H9 (cell line): ENCODE measurements at regions not wholly inside any gene's neighbourhood (a gene's known extent, or its start where the extent isn't known, plus 50 kb on each side); places are given as distances from the start of the nearest gene placed in this dataset.

ENCODE experiments used
- DNase-seq: peaks from one replicate; pipeline ENCODE4 v3.0.0-alpha.2; 2017
- H2AFZ ChIP-seq: one replicate; pipeline ENCODE4 v1.6.1; 2013; ENCODE audit warnings: mild to moderate bottlenecking, low read length, control low read depth, moderate library complexity
- H2AK5ac ChIP-seq: 2 replicates; pipeline ENCODE4 v1.6.1; 2013; ENCODE audit warnings: low read length, control low read depth, mixed read lengths; ENCODE audit not compliant: insufficient read length
- H2BK120ac ChIP-seq: one replicate; pipeline ENCODE4 v1.6.1; 2013; ENCODE audit warnings: low read depth, mild to moderate bottlenecking, low read length, control low read depth, inconsistent platforms; ENCODE audit not compliant: poor library complexity, severe bottlenecking
- H2BK12ac ChIP-seq: 2 replicates; pipeline ENCODE4 v1.6.1; 2013; ENCODE audit warnings: low read length, control low read depth, mixed read lengths, low read depth; ENCODE audit not compliant: insufficient read length
- H2BK15ac ChIP-seq: 2 replicates; pipeline ENCODE4 v1.6.1; 2013; ENCODE audit warnings: low read depth, low read length, control low read depth
- H2BK20ac ChIP-seq: one replicate; pipeline ENCODE4 v1.6.1; 2013; ENCODE audit warnings: low read depth, mild to moderate bottlenecking, low read length, control low read depth, inconsistent platforms; ENCODE audit not compliant: poor library complexity, severe bottlenecking
- H2BK5ac ChIP-seq: 2 replicates; pipeline ENCODE4 v1.6.1; 2013; ENCODE audit warnings: low read length, control low read depth, mixed read lengths; ENCODE audit not compliant: insufficient read length
- H3K14ac ChIP-seq: 2 replicates; pipeline ENCODE4 v1.6.1; 2013; ENCODE audit warnings: low read length, control low read depth; ENCODE audit not compliant: insufficient read depth
- H3K18ac ChIP-seq: 2 replicates; pipeline ENCODE4 v1.6.1; 2013; ENCODE audit warnings: low read depth, mild to moderate bottlenecking, mixed read lengths, low read length, control low read depth; ENCODE audit not compliant: insufficient read length
- H3K23ac ChIP-seq: 2 replicates; pipeline ENCODE4 v1.6.1; 2013; ENCODE audit warnings: low read length, control low read depth, mixed read lengths, low read depth; ENCODE audit not compliant: insufficient read length
- H3K23me2 ChIP-seq: 2 replicates; pipeline ENCODE4 v1.6.1; 2013; ENCODE audit warnings: low read depth, mild to moderate bottlenecking, mixed read lengths, low read length, control low read depth; ENCODE audit not compliant: insufficient read length, poor library complexity, severe bottlenecking
- H3K27ac ChIP-seq: 2 replicates; pipeline ENCODE4 v1.5.1; 2013; ENCODE audit warnings: low read length, control low read depth, mixed read lengths, low read depth; ENCODE audit not compliant: insufficient read length
- H3K27me3 ChIP-seq: 2 replicates; pipeline ENCODE4 v1.6.1; 2013; ENCODE audit warnings: low read length, control low read depth, inconsistent platforms; ENCODE audit not compliant: insufficient read depth
- H3K4ac ChIP-seq: 2 replicates; pipeline ENCODE4 v1.6.1; 2013; ENCODE audit warnings: low read depth, mild to moderate bottlenecking, control low read depth, inconsistent platforms, low read length, moderate library complexity
- H3K4me1 ChIP-seq: 2 replicates; pipeline ENCODE4 v1.6.1; 2013; ENCODE audit warnings: low read length, control low read depth, inconsistent platforms; ENCODE audit not compliant: insufficient read depth
- H3K4me2 ChIP-seq: 2 replicates; pipeline ENCODE4 v1.6.1; 2013; ENCODE audit warnings: low read length, control low read depth, mixed read lengths; ENCODE audit not compliant: insufficient read length, insufficient read depth
- H3K56ac ChIP-seq: 2 replicates; pipeline ENCODE4 v1.6.1; 2013; ENCODE audit warnings: low read depth, mild to moderate bottlenecking, mixed read lengths, low read length, control low read depth; ENCODE audit not compliant: insufficient read length
- H3K79me1 ChIP-seq: 2 replicates; pipeline ENCODE4 v1.6.1; 2013; ENCODE audit warnings: low read depth, mild to moderate bottlenecking, moderate library complexity, low read length, control low read depth, inconsistent platforms; ENCODE audit not compliant: insufficient read depth, poor library complexity, severe bottlenecking
- H3K79me2 ChIP-seq: 2 replicates; pipeline ENCODE4 v1.6.1; 2013; ENCODE audit warnings: low read length, control low read depth, inconsistent platforms; ENCODE audit not compliant: insufficient read depth
- H3K9ac ChIP-seq: 2 replicates; pipeline ENCODE4 v1.6.1; 2013; ENCODE audit warnings: low read length, control low read depth, mixed read lengths; ENCODE audit not compliant: insufficient read length; ENCODE audit errors: extremely low read depth
- H3K9me3 ChIP-seq: one replicate; pipeline ENCODE4 v1.6.1; 2013; ENCODE audit warnings: low read depth, low read length, inconsistent platforms; ENCODE audit not compliant: control insufficient read depth
- H3T11ph ChIP-seq: one replicate; pipeline ENCODE4 v1.6.1; 2013; ENCODE audit warnings: mild to moderate bottlenecking, low read length, control low read depth, inconsistent platforms
- H4K20me1 ChIP-seq: one replicate; pipeline ENCODE4 v1.6.1; 2013; ENCODE audit not compliant: control insufficient read depth, insufficient read length, insufficient read depth
- H4K5ac ChIP-seq: 2 replicates; pipeline ENCODE4 v1.6.1; 2013; ENCODE audit warnings: low read depth, mild to moderate bottlenecking, mixed read lengths, low read length, control low read depth; ENCODE audit not compliant: insufficient read length
- H4K8ac ChIP-seq: replicated peaks from 2 replicates; pipeline ENCODE4 v1.6.1; 2013; ENCODE audit warnings: low read length, control low read depth, mixed read lengths, low read depth; ENCODE audit not compliant: insufficient read length
- H4K91ac ChIP-seq: 2 replicates; pipeline ENCODE4 v1.6.1; 2013; ENCODE audit warnings: low read depth, mild to moderate bottlenecking, moderate library complexity, mixed read lengths, low read length, control low read depth; ENCODE audit not compliant: insufficient read length
- H3K27ac Mint-ChIP-seq, 3 experiments: 2 replicates in 2 of 3; 3 replicates in 1 of 3; pipeline ENCODE4 v1.8.0; 2020 to 2021; ENCODE audit warnings: mixed read lengths in 3 of 3, mild to moderate bottlenecking in 1 of 3, moderate library complexity in 1 of 3
- H3K27me3 Mint-ChIP-seq: 2 replicates; pipeline ENCODE4 v1.8.0; 2021; ENCODE audit warnings: low read depth, mild to moderate bottlenecking, moderate library complexity, mixed read lengths
- H3K36me3 Mint-ChIP-seq, 3 experiments: 2 replicates in 2 of 3; 3 replicates in 1 of 3; pipeline ENCODE4 v1.8.0; 2020 to 2021; ENCODE audit warnings: low read depth in 3 of 3, mixed read lengths in 3 of 3; ENCODE audit not compliant: insufficient read depth in 1 of 3
- H3K4me1 Mint-ChIP-seq, 2 experiments: 2 replicates each; pipeline ENCODE4 v1.8.0; 2020; ENCODE audit warnings: mixed read lengths in 2 of 2
- H3K4me3 Mint-ChIP-seq, 2 experiments: 2 replicates in 1 of 2; 3 replicates in 1 of 2; pipeline ENCODE4 v1.8.0; 2020 to 2021; ENCODE audit warnings: mild to moderate bottlenecking in 2 of 2, mixed read lengths in 2 of 2, moderate library complexity in 1 of 2
- H3K9me3 Mint-ChIP-seq, 2 experiments: 2 replicates in 1 of 2; 3 replicates in 1 of 2; pipeline ENCODE4 v1.8.0; 2020; ENCODE audit warnings: mild to moderate bottlenecking in 2 of 2, mixed read lengths in 2 of 2, moderate library complexity in 1 of 2
- WGBS: extraction: QIAGEN DNeasy Blood & Tissue Kit; methylation state at CpG from one replicate; pipeline ENCODE4 v1.1.7; 2013; ENCODE audit warnings: missing lambda C conversion rate, low lambda C conversion rate, mixed read lengths; ENCODE audit not compliant: insufficient read length; ENCODE audit errors: extremely low coverage; 5-methylcytosine and 5-hydroxymethylcytosine counted together
- TF ChIP-seq, protein P1 (sequence below): fragments of 200-600 bp; sonication (generic); conservative IDR thresholded peaks from 3 replicates; pipeline ENCODE4 v1.8.0; 2021; ENCODE audit warnings: antibody characterized with exemption, mild to moderate bottlenecking

DNA sequence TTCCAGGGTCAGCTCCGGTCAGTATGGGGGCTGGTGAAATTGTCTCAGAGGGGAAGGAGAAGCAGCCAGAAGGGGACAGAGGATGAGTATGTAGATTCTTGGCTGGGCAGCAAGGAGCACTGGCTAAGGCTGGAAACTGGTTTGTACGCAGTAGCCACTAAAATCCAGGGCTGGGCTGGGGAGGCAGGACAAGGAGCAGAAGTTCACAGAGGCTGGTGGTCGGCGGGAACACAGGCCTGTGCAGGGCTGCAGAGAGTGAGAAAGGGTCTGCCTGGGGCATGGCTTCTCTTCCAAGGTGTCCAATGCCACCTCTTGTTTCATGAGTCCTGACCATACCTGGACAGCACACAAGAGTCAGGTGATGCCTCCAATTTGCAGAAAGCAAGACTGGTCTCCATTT lies 94.4 kb upstream of the HDAC4 start:
- no peak overlapping the region for H2BK5ac ChIP-seq
- H3K4me2 ChIP-seq = no peak overlapping the region
- peaks cover 4 to 7% of the 10 kb centered on the region in 2 experiments; a peak in 2 of 4 replicates for H3K4me1 Mint-ChIP-seq
- no peak overlapping the region for H3K4ac ChIP-seq
- H2BK12ac ChIP-seq = no peak overlapping the region
- H3K27ac Mint-ChIP-seq = no peak overlapping the region
- no peak overlapping the region for H4K91ac ChIP-seq
- H3K4me3 Mint-ChIP-seq = no peak overlapping the region
- H3K27me3 ChIP-seq = no peaks in the 10 kb centered on the region
- H3K4me1 ChIP-seq = no peaks in the 10 kb centered on the region
- DNase-seq = no peak
- no peak overlapping the region for H2BK15ac ChIP-seq
- TF ChIP-seq, protein P1, sequence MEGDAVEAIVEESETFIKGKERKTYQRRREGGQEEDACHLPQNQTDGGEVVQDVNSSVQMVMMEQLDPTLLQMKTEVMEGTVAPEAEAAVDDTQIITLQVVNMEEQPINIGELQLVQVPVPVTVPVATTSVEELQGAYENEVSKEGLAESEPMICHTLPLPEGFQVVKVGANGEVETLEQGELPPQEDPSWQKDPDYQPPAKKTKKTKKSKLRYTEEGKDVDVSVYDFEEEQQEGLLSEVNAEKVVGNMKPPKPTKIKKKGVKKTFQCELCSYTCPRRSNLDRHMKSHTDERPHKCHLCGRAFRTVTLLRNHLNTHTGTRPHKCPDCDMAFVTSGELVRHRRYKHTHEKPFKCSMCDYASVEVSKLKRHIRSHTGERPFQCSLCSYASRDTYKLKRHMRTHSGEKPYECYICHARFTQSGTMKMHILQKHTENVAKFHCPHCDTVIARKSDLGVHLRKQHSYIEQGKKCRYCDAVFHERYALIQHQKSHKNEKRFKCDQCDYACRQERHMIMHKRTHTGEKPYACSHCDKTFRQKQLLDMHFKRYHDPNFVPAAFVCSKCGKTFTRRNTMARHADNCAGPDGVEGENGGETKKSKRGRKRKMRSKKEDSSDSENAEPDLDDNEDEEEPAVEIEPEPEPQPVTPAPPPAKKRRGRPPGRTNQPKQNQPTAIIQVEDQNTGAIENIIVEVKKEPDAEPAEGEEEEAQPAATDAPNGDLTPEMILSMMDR = no peak
- H3T11ph ChIP-seq = no peak overlapping the region
- no peak overlapping the region for H2BK120ac ChIP-seq
- H3K36me3 Mint-ChIP-seq = no peaks in the 10 kb centered on the region
- H3K27me3 Mint-ChIP-seq = peaks cover 16% of the 10 kb centered on the region
- no peak overlapping the region for H3K18ac ChIP-seq
- H3K27ac ChIP-seq = no peak overlapping the region
- no CpG with 5 or more reads among the region's 4 CpGs for WGBS
- H3K9ac ChIP-seq = no peak overlapping the region
- H3K9me3 ChIP-seq = no peaks in the 10 kb centered on the region
- H3K56ac ChIP-seq = no peak overlapping the region
- no peak overlapping the region for H4K8ac ChIP-seq
- H2BK20ac ChIP-seq = no peak overlapping the region
- H2AFZ ChIP-seq = no peak overlapping the region
- no peaks in the 10 kb centered on the region for H3K79me2 ChIP-seq
- no peak overlapping the region for H2AK5ac ChIP-seq
- no peaks in the 10 kb centered on the region for H3K23me2 ChIP-seq
- H4K20me1 ChIP-seq = no peaks in the 10 kb centered on the region
- H3K14ac ChIP-seq = no peak overlapping the region
- peaks cover 0 to 4% of the 10 kb centered on the region in 2 experiments; a peak in 3 of 5 replicates for H3K9me3 Mint-ChIP-seq
- H4K5ac ChIP-seq = no peak overlapping the region
- no peak overlapping the region for H3K23ac ChIP-seq
- H3K79me1 ChIP-seq = no peaks in the 10 kb centered on the region
